Spleen (tissue), 7 donors: ENCODE measurements at regions not wholly inside any gene's neighbourhood (a gene's known extent, or its start where the extent isn't known, plus 50 kb on each side); places are given as distances from the start of the nearest gene placed in this dataset.

Experiments
- POLR2A ChIP-seq, 3 donors: fragments of 450-650 bp; IDR thresholded peaks; one replicate each; pipeline ENCODE4 v1.5.1; 2017; ENCODE audit warnings: antibody characterized with exemption in 3 of 3, mild to moderate bottlenecking in 1 of 3
- TF ChIP-seq, protein P1 (sequence below), 11 experiments: fragments of 200-600 bp in 7 of 11; fragments of 450-650 bp in 4 of 11; sonication (generic) in 4 of 11; IDR thresholded peaks in 8 of 11; conservative IDR thresholded peaks in 3 of 11; 1 replicate in 7 of 11; 2 replicates in 4 of 11; pipeline versions ENCODE4 v1.4.0 to v1.8.0; 2016 to 2021; ENCODE audit warnings: antibody characterized with exemption in 11 of 11, inconsistent platforms in 4 of 11, mild to moderate bottlenecking in 1 of 11
- donor health status: DM: no; HTN: no; CAD: no; lungs with moderate emphysema.
- donor health status: DM: no; HTN: no; CAD: no.
- donor health status: DM: no; HTN: no; CAD: no.

DNA sequence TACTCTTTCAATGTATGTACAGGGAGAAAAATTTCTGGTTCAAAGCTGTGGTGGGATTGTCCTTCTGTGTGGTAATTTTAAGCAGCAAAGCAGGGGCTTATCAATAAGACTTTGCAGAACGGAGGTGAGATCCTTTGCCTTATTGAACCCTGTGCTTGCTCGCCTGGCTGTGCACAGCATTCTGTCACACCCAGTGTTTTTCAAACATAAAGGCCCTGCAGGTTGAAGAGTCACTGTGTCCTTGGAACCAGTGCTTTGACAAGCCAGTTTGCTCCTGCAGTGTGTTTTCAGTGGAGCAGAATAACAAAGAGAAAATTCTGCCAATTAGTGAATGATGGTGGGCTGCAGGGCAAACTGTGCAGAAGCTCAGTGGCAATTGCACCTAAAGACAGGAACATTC, 236.7 kb upstream of the PCSK5 start:
- TF ChIP-seq, protein P1, sequence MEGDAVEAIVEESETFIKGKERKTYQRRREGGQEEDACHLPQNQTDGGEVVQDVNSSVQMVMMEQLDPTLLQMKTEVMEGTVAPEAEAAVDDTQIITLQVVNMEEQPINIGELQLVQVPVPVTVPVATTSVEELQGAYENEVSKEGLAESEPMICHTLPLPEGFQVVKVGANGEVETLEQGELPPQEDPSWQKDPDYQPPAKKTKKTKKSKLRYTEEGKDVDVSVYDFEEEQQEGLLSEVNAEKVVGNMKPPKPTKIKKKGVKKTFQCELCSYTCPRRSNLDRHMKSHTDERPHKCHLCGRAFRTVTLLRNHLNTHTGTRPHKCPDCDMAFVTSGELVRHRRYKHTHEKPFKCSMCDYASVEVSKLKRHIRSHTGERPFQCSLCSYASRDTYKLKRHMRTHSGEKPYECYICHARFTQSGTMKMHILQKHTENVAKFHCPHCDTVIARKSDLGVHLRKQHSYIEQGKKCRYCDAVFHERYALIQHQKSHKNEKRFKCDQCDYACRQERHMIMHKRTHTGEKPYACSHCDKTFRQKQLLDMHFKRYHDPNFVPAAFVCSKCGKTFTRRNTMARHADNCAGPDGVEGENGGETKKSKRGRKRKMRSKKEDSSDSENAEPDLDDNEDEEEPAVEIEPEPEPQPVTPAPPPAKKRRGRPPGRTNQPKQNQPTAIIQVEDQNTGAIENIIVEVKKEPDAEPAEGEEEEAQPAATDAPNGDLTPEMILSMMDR (IDR thresholded peaks at IDR 0.05 in 8 of 11, conservative IDR thresholded peaks at IDR 0.05 in 3 of 11) = no peak
- TF ChIP-seq POLR2A (IDR thresholded peaks at IDR 0.05) = no peak
